ENCODE measurements at regions not wholly inside any gene's neighbourhood (a gene's known extent, or its start where the extent isn't known, plus 50 kb on each side); places are given as distances from the start of the nearest gene placed in this dataset.
"Not testable (repeated sequence)": the region's sequence is repeated elsewhere in the genome, so short reads cannot be mapped to it uniquely, and the experiment has no call there.

DNA sequence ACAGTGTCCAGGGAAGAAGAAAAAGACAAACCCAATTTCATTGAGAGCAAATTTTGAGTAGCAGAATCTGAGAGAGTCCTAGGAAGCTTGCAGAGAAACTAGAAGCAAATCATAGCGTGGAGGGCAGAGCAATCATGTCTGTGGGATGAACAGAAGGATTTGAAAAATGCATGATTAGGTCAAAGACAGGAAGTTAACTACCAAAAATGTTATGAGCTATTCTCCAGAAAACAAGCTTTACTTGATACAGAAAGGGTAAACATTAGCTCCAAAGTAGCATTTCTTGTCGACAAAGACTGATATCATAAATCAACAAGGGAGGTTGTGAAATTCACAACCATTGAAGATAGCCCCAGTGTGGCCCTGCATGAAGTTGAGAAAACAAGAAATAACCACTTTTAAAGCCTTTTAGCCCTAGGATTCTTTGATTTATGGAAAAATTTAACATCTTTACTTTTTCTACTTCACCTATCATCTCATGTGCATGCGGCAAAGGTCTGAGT, 97.7 kb upstream of the MEGF10 start:
- Mint-ChIP-seq H3K27ac (no peak overlapping the region), H3K4me1 (ENCODE audit: low read depth) (no peaks in the 10 kb centered on the region), H3K4me3 (ENCODE audit: low read depth) (no peak overlapping the region), H3K9me3 (no peaks in the 10 kb centered on the region), H3K36me3 (ENCODE audit: low read depth) (no peaks in the 10 kb centered on the region), H3K27me3 (ENCODE audit: low read depth) (no peaks in the 10 kb centered on the region)
- DNase-seq (ENCODE audit: low spot score), result no peak
- intact Hi-C loops (cut with micrococcal nuclease), result no loop called here

DNA sequence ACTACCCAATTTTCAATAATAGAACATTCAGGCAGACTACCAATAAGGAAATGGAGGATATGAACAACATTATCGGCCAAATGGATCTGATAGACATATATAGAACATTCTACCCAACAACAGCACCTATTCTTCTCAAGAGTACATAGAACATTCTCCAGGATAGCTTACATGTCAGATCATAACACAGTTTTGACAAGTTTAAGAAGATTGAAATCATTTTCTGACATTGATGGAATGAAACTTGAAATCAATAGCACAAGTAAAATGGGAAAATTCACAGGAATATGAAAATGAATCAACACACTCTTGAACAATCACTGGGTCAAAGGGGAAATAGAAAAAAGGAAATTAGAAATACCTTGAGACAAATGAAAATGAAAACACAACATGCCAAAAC, 94.6 kb upstream of the MEGF10 start:
- Mint-ChIP-seq H3K27me3 (ENCODE audit: low read depth) (no peaks in the 10 kb centered on the region), H3K4me1 (ENCODE audit: low read depth) (no peaks in the 10 kb centered on the region)

GRCh38 chr5:127197402-127198167, 93.0 kb upstream of the MEGF10 start:
- H3K36me3 Mint-ChIP-seq (ENCODE audit: low read depth); H3K27ac Mint-ChIP-seq; H3K27me3 Mint-ChIP-seq (ENCODE audit: low read depth); H3K4me1 Mint-ChIP-seq (ENCODE audit: low read depth); intact Hi-C loops (cut with micrococcal nuclease); H3K9me3 Mint-ChIP-seq; H3K4me3 Mint-ChIP-seq (ENCODE audit: low read depth); DNase-seq (ENCODE audit: low spot score): not testable (repeated sequence)

More for the DNA sequence above, 94.6 kb upstream of the MEGF10 start:
- DNase-seq (ENCODE audit: low spot score), result no peak
- Mint-ChIP-seq H3K27ac (no peak overlapping the region), H3K36me3 (ENCODE audit: low read depth) (no peaks in the 10 kb centered on the region), H3K9me3 (no peaks in the 10 kb centered on the region), H3K4me3 (ENCODE audit: low read depth) (no peak overlapping the region)
- intact Hi-C loops (cut with micrococcal nuclease), result no loop called here

DNA sequence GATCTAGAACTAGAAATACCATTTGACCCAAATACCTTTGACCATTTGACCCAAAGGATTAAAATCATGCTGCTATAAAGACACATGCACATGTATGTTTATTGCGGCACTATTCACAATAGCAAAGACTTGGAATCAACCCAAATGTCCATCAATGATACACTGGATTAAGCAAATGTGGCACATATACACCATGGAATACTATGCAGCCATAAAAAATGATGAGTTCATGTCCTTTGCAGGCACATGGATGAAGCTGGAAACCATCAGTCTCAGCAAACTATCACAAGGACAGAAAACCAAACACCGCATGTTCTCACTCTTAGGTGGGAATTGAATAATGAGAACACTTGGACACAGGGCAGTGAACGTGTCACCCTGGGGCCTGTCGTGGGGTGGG, 87.9 kb upstream of the MEGF10 start:
- H3K27ac Mint-ChIP-seq; intact Hi-C loops (cut with micrococcal nuclease); H3K4me1 Mint-ChIP-seq (ENCODE audit: low read depth); H3K36me3 Mint-ChIP-seq (ENCODE audit: low read depth); H3K4me3 Mint-ChIP-seq (ENCODE audit: low read depth); DNase-seq (ENCODE audit: low spot score); H3K27me3 Mint-ChIP-seq (ENCODE audit: low read depth); H3K9me3 Mint-ChIP-seq: not testable (repeated sequence)

DNA sequence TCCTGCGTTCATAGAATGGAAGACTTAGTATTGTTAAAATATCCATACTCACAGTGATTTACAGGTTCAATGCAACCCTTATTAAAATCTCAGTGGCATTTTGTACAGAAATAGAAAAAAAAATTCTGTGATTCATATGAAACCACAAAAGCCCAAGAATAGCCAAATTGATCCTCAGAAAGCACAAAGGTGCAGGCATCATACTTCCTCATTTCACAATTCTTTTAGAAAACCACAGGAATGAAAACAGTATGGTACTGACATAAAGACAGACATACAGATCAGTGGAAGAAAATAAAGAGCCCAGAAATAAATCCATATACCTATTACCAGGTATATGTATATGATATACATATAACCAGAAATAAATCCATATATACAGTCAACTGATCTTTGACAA, 86.8 kb upstream of the MEGF10 start:
- no peak for DNase-seq (ENCODE audit: low spot score)
- Mint-ChIP-seq H3K9me3 (no peaks in the 10 kb centered on the region), H3K4me1 (ENCODE audit: low read depth) (no peaks in the 10 kb centered on the region), H3K27me3 (ENCODE audit: low read depth) (peaks cover 4% of the 10 kb centered on the region), H3K36me3 (ENCODE audit: low read depth) (no peaks in the 10 kb centered on the region), H3K4me3 (ENCODE audit: low read depth) (no peak overlapping the region), H3K27ac (no peak overlapping the region)
- intact Hi-C loops (cut with micrococcal nuclease), result no loop called here

- Mint-ChIP-seq H3K9me3 (no peaks in the 10 kb centered on the region), H3K27ac (no peak overlapping the region), H3K36me3 (ENCODE audit: low read depth) (no peaks in the 10 kb centered on the region), H3K4me1 (ENCODE audit: low read depth) (no peaks in the 10 kb centered on the region), H3K27me3 (ENCODE audit: low read depth) (peaks cover 6% of the 10 kb centered on the region), H3K4me3 (ENCODE audit: low read depth) (no peak overlapping the region)
- no peak for DNase-seq (ENCODE audit: low spot score)
- intact Hi-C loops (cut with micrococcal nuclease), result no loop called here
These were observed 85.4 kb upstream of the MEGF10 start for GRCh38 chr5:127205147-127205546.

DNA sequence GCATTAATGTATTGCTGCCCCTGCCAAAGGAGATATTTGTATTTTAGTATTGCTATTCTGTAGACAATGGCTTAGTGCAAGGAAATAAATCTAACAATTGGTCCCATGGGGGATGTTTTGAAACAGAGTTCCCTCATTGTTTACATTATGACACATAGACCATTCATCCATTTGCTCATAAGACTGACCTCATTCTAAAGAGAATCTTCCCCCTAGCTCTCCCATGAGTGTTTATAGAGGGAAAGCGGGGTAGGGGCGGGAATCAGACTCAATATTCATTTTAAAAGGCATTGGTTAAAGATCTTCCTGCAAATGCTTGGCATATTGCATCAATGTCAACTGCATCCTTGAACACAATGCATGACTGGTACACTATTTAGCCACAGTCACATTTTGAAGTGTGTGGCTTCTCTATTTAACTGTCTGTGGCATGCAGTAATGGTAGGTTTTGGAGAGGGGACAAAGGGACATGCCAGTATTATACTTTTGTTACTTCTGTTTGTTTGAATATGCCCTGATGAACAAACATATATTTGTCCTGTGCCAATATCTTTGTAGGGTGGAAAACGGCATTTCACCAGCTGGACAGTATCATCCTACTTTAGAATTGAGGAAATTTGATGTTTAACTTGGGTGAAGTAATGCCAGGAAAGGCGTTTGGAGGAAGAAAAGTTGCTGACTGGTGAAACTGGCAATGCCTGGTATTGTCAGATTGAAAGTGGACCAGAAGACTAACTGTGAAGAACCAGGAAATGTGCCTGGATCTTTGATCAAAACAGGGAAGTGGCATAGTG, 84.1 kb upstream of the MEGF10 start:
- Mint-ChIP-seq H3K9me3 (no peaks in the 10 kb centered on the region), H3K27me3 (ENCODE audit: low read depth) (peaks cover 6% of the 10 kb centered on the region), H3K4me1 (ENCODE audit: low read depth) (no peaks in the 10 kb centered on the region), H3K36me3 (ENCODE audit: low read depth) (no peaks in the 10 kb centered on the region), H3K27ac (no peak overlapping the region), H3K4me3 (ENCODE audit: low read depth) (no peak overlapping the region)
- intact Hi-C loops (cut with micrococcal nuclease), result no loop called here
- no peak for DNase-seq (ENCODE audit: low spot score)

- no peak overlapping the region for H3K4me3 Mint-ChIP-seq (ENCODE audit: low read depth)
- no peaks in the 10 kb centered on the region for H3K4me1 Mint-ChIP-seq (ENCODE audit: low read depth)
- H3K9me3 Mint-ChIP-seq, result no peaks in the 10 kb centered on the region
- peaks cover 6% of the 10 kb centered on the region for H3K27me3 Mint-ChIP-seq (ENCODE audit: low read depth)
- no peak overlapping the region for H3K27ac Mint-ChIP-seq
- intact Hi-C loops (cut with micrococcal nuclease), result no loop called here
- H3K36me3 Mint-ChIP-seq (ENCODE audit: low read depth), result no peaks in the 10 kb centered on the region
- no peak for DNase-seq (ENCODE audit: low spot score)
These were observed 80.6 kb upstream of the MEGF10 start for GRCh38 chr5:127210042-127210441.

DNA sequence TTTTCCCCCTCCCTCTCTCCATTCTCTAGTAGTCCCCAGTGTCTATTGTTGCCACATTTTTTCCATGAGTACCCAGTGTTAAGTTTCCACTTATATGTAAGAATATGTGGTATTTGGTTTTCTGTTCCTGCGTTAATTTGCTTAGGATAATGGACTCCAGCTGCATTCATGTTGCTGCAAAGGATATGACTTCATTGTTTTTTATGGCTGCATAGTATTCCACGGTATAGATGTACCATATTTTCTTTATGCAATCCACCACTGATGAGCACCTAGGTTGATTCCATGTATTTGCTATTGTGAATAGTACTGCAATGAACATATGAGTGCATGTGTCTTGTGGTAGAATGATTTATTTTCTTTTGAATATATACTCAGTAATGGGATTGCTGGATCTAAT, 77.4 kb upstream of the MEGF10 start:
- Mint-ChIP-seq H3K27ac (no peak overlapping the region), H3K27me3 (ENCODE audit: low read depth) (peaks cover 7% of the 10 kb centered on the region), H3K9me3 (no peaks in the 10 kb centered on the region), H3K4me3 (ENCODE audit: low read depth) (no peak overlapping the region), H3K4me1 (ENCODE audit: low read depth) (no peaks in the 10 kb centered on the region), H3K36me3 (ENCODE audit: low read depth) (no peaks in the 10 kb centered on the region)
- intact Hi-C loops (cut with micrococcal nuclease), result no loop called here
- no peak for DNase-seq (ENCODE audit: low spot score)

DNA sequence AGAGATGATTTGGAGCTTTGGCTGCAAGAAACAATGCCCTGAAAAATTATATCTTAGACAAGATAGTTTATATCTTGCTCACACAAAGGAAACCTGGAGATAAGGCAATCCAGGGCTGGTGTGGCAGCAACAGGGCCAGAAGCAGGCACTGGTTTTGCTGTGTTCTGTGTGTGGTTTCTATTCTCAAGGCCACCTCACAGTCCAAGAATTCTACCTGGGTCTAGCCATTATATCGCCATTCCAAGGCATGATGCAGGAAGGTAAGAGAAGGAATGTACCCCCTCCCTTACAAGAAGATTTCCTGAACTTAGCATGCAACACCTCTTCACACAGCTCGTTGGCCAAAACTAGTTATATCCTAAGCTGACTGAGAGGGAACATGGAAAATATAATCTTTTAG, 74.5 kb upstream of the MEGF10 start:
- no peaks in the 10 kb centered on the region for H3K4me1 Mint-ChIP-seq (ENCODE audit: low read depth)
- H3K27me3 Mint-ChIP-seq (ENCODE audit: low read depth), result peaks cover 7% of the 10 kb centered on the region
- no peak overlapping the region for H3K4me3 Mint-ChIP-seq (ENCODE audit: low read depth)
- intact Hi-C loops (cut with micrococcal nuclease), result no loop called here
- no peaks in the 10 kb centered on the region for H3K9me3 Mint-ChIP-seq
- no peak for DNase-seq (ENCODE audit: low spot score)
- no peaks in the 10 kb centered on the region for H3K36me3 Mint-ChIP-seq (ENCODE audit: low read depth)
- no peak overlapping the region for H3K27ac Mint-ChIP-seq

DNA sequence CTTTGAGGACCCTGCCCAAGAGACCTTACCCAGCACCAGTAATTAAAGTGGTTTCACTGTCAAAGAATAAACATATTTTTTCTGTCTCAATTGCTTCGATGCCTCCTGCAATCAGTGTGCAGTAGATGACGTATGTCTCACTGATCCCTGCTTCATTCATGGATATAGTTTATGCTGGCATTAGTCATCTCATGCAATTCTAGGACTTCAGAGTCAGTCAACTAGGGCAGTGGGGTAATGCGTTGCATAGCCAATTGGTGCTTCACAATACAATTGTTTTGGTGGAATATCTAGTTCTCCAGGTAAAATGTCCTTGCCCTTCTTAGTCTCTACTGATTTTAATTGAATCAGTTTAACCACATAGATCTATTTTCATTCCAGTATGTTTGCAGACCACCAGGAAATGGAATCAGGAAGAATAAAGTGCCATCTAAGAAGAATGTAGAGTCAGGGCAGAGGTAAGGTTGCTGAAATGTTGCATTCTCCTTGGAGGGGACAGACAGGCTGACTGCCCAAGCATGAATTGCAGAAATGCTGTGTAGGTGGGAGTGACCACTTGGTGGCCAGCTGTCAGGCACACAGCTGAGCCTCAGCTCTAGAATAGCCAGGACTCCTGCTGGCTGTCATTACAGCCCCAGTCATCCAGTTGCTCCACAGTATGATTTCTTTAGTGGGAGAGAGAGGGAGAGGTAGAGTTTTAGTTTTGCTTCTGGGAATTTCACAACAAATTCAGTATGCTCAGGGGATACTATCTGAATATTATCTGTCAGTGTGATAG, 73.5 kb upstream of the MEGF10 start:
- no peaks in the 10 kb centered on the region for H3K36me3 Mint-ChIP-seq (ENCODE audit: low read depth)
- no peaks in the 10 kb centered on the region for H3K4me1 Mint-ChIP-seq (ENCODE audit: low read depth)
- H3K27me3 Mint-ChIP-seq (ENCODE audit: low read depth), result peaks cover 7% of the 10 kb centered on the region
- no peak overlapping the region for H3K27ac Mint-ChIP-seq
- no peak overlapping the region for H3K4me3 Mint-ChIP-seq (ENCODE audit: low read depth)
- no peaks in the 10 kb centered on the region for H3K9me3 Mint-ChIP-seq
- DNase-seq (ENCODE audit: low spot score), result no peak
- intact Hi-C loops (cut with micrococcal nuclease), result no loop called here

GRCh38 chr5:127221936-127222335, 68.7 kb upstream of the MEGF10 start:
- H3K9me3 Mint-ChIP-seq; H3K4me1 Mint-ChIP-seq (ENCODE audit: low read depth); H3K4me3 Mint-ChIP-seq (ENCODE audit: low read depth); intact Hi-C loops (cut with micrococcal nuclease); DNase-seq (ENCODE audit: low spot score); H3K36me3 Mint-ChIP-seq (ENCODE audit: low read depth); H3K27ac Mint-ChIP-seq: not testable (repeated sequence)
- H3K27me3 Mint-ChIP-seq (ENCODE audit: low read depth), result peaks cover 14% of the 10 kb centered on the region
